Colon (tissue), 2 donors: ENCODE measurements at regions not wholly inside any gene's neighbourhood (a gene's known extent, or its start where the extent isn't known, plus 50 kb on each side); places are given as distances from the start of the nearest gene placed in this dataset.

ENCODE experiments used
- FAIRE-seq: peaks from 2 replicates; lab custom pipeline; 2012; peaks lifted over from hg19 to GRCh38; lab: Jason Lieb, UNC
- donor health status: control.
- donor health status: control.

DNA sequence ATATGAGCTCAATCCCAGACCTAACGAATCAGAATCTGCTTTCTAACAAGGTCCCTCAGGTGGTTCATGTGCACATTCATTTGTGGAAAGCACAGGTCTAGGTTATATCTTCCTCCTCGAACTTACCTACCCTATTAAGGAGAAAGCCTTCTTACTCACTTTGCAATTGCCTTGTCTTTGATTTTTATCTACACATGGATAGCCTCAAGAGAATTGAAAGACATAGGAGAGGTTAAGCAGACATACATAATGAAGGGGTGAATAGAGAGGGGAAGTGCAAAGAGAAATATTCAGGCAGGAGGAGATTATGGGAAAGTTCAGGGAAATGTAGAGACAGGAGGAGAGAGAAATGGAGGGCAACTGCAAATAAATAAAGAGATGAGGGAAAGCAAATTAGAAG is 422.9 kb upstream of the ADAMTS9 start:
- no peak for FAIRE-seq

DNA sequence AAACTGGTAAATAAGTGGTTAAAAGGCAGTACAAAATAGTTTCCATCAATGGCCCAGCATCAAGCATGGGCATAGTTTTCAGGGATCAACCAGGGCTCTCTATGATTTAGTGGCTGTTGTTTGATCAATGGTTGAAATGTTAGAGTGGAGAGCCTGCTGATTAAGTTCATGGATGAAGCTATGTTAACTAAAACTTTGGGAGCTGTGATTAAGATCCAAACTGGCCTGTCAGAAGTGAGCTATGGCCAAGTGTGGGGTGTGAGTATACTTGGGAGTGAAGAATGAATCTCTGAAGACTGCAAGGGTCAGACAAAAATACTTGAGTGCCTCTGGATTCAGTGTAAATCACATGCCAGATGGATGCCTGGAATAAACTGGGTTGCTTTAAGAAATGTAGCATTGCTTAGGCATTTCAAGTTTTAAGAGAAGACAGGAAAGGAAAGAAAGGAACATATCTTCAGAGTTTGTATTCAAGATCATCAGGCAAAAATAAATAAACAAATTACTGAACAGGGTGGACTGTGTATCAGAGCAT is 422.2 kb upstream of the ADAMTS9 start:
- no peak for FAIRE-seq

DNA sequence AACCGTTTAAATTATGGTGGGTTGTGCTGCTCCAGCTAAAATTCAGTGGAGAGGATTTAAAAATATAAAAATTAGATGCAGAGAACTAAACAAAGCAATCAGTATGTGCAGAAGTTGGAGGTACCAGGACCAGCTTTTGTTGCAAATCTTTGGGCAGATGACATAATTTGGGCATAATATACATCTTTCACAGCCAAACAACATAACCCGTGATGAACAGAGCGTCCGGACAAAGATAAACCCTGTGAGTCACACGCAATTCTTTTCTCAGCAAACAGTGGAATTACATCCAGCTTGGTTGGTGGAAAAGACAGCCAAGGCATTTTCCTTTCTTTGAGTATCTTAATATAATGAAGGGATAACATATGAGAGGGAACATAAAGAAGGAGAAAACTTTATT is 419.4 kb upstream of the ADAMTS9 start:
- no peak for FAIRE-seq

DNA sequence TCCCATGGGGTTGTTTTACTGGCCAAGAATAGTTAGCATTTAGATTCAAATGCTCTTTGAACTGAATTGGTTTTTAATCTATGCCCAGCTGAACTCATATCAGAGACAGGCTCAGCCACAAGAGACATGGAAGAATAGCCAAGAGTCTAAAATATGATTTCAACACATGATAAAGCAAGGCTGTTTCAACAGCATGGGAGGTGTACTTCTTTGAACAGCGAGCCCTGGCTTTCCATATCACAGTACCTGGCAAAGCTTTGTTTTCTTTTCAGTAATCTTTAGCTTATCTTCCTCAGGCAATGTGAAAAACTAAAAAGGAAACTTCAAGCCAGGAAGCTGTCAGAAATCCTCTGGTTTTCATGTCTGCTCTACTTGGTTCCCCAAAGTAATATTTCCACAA is 413.6 kb upstream of the ADAMTS9 start:
- FAIRE-seq = no peak

DNA sequence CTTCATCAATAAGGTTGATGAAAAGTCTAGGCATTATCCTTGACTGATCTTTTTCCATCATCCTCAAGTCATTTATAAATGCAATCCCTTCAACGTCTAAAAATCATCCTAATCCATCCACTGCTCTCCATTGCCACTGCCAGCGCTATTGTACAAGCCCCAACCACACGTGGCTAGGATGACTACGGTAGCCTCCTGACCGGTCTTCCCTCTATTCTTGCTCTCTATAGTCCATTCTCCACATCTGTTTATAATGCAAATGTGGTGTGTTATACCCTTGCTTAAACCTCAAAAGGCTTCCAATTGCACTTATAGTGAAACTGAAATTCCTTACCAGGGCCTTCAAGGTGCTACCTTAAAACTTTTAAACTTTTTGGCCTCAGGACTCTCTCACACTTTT is 410.6 kb upstream of the ADAMTS9 start:
- FAIRE-seq = no peak

DNA sequence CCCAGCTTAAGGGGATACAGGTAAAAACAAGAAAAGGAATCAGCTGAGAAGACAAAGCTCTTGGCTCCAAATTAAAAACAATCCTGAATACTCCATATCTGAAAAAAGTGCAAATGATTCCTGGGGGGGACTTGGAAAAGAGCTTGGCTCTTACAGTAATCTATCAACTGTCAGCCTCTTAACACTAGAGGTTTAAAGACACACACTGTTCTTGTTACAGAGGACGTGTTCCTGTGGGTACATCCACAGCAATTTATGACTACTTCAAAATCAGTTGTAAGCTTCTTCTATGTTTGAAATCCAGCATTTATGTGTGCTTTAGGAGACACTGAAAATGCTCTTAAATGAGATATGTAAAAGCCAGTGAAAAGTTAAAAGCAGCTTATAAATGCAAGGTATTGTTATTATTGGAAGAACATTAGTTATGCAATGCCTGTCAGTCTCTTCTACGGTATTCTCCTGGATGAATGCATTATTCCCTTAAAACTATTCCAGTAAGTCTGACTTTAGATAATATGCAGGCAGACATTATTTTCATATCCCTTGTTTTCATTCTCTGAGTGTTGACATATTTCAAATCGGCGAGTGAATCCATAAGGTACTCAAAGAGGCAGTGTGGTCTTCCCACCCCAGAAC is 408.4 kb upstream of the ADAMTS9 start:
- no peak for FAIRE-seq

DNA sequence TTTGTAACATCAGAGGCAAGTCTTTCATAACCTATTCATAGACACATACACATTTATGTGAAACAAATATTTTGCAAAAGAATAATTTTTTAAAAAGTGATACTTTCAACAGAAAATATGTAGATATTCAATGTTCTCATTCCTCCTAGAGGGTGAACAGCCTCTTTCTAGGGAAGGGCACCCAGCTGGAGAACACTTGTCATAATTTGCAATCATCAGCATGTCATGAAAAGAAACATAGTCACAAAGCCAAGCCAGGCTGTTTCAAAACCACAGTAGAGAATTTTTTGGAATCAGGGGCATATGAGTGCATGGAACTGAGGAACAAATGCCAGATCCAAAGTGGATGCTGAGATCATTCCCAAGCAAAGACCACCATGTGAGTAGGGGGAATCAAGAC is 406.9 kb upstream of the ADAMTS9 start:
- FAIRE-seq = no peak

DNA sequence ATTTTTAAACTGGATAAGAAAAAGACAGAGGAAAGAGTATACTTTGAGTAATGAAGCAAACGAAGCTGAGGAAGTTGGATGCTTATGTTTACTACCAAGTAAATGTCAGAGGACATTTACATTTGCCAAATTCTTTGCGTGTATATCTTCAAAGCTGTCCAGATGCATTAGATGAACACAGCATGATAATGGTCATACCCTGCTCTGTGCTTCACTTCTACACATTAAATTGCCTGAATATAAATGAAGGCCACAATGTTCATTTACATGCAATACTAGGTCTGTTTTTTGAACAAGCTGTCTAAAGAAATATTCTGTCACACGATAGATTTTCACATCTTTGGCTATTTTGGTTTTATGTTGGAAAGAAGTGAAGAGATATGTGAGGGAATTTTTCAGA is 405.8 kb upstream of the ADAMTS9 start:
- no peak for FAIRE-seq

DNA sequence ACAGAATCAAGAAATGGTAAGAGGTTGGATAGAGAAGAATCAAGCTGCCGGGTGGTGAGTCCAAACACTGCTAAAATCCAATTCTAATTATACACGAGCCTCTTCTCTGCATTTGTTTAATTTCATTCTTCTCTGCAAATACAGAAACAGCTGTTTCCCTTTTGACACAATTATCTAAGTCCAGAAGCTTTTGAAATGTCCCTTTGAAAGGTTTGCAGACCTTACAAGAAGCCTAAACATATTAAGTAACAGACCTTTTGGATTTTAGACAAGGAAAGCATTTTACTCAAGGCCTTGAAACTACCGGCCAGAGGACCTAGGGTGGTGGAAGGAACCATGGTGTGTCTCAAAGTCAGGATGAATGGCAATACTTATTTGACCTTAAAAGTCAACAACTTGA is 403.8 kb upstream of the ADAMTS9 start:
- no peak for FAIRE-seq

DNA sequence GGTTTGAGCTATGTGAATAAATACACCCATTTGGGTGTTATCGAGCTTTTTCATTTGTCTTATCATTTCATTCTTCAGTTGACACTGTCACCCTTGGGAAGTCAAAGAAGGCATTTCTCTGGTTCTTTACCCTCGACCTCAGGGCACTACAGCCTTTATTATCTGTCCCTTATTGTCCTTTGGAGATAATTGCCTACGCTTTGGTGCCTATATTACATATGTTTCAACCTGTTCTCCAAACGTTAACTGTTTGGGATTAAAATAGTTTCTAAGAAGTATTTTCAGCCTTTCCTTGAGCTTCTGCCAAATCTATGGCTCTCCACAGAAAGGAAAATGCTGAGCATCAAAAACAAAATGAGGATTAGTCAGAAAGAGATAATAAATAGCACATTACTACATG is 395.4 kb upstream of the ADAMTS9 start:
- no peak for FAIRE-seq

DNA sequence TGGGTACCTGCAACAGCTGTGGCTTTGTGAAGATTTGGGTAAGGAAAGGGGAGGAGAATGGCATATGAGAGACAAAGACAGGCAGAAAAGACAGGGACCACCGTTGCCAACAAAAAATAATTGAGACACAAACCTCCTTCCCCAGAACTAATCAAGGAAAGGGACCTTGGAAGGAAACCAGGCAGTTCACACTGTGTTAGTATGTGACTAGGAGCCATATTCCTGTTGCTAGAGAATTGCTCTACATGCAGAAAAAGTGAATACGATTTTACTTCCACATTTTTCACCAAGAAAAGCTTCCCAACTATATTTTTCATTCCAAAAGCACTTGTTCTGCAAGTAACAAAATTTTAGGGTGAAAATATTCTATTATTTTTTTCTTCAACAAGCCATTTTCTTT is 393.7 kb upstream of the ADAMTS9 start:
- no peak for FAIRE-seq

DNA sequence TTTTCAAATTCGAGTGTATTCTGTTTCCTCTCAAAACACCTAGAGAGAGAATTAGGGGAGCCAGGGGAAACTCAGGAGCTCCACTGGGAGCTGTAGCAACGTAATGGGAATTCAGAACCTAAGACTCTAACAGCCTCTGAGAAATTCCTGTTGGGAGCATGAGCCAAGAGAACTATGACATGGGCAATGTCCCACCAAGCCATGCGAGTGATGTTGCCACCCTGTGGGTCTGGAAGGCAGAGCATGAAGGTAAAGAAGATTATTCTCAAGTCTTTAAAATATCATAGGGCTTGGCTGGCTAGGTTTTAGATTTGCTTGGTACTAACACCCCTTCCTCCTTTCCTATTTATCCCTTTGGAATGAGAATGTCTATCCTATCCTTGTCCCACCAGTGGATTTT is 392.6 kb upstream of the ADAMTS9 start:
- no peak for FAIRE-seq

DNA sequence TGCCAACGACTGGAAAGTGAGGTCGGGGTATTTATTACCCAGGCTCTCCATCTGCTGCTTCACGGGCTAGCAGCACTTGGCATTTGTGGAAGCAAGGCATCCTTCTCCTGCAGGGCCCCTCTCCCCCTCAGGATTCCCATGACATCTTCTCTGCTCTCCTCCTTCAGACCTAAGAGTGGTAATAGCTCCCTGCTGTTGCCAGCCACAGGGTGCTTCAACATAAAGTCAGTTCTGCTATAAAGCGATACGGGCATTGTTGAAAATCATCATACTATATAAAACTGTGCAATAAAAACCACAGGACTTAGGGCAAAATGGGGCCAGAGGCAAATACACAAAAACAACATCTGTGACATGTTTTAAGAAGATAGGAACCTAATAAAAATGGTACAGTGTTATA is 391.8 kb upstream of the ADAMTS9 start:
- FAIRE-seq = no peak

DNA sequence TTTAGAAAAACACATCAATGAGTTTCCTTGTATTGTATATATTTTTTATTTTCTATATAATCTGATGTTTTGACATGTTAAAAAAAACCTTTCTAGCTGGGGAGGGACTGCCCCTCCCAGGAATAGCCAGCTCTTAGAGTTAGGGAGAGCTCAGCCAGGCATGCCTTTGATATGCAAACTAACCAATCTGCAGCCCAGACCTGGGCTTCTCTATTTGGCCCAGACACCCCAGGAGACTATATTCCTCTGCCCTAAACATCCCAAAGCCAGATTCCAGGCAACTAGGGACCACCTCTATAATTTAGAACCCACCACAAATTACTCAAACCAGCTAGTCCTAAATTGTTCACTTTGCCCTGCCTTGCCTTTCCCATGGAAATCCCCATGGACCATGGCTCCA is 390.9 kb upstream of the ADAMTS9 start:
- FAIRE-seq = no peak

DNA sequence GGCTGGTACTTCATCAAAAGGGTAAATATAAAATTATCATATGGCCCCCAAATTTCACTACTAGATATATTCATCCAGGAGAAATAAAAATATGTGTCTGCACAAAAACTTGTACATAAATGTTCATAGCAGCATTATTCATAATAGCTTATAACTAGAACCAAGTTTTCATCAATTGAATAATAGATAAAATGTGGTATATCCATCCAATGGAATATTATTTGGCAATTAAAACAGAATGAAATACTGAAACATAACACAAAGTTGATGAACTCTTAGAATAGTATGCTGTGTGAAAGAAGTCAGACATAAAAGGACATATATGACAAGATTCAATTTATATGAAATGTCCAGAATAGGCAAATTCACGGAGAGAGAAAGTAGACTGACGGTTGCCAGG is 389.3 kb upstream of the ADAMTS9 start:
- peak; percentile 41 for FAIRE-seq

DNA sequence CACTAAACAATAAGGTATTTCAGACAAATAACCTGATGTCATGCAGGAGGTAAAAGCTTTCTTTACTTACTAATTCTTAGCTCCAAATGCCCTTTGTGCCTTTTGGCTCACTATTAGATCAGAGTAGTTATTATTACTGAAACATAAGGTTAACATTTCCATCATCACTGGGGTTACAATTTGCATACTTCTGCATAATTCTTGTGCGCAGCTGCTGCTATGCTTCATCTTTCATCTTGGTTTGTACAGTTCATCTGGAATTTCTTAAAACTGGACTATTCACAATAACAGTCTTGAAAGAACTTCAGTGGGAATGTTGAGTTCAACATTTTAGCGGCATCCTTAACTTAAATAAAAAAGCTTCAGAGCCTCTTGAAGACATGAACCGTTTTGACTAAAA is 383.2 kb upstream of the ADAMTS9 start:
- FAIRE-seq = no peak

DNA sequence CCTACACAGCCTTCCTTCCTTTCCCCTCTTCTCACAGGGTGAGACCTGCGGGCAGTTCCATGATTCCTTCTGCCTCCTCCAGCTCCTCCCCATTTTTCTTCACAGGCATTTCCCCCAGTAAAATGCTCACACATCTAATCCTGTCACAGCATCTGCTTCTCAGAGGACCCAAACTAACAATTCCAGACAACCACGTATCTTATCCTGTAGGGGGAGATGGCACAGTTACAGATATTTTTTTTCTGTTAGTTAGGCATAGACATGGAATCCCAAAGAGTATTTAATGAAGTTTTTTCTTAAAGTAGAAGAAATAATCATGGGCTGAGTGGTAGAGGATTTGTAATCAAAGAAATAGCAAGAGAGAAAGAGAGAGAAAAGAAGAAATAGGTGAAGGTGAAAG is 373.1 kb upstream of the ADAMTS9 start:
- no peak for FAIRE-seq

DNA sequence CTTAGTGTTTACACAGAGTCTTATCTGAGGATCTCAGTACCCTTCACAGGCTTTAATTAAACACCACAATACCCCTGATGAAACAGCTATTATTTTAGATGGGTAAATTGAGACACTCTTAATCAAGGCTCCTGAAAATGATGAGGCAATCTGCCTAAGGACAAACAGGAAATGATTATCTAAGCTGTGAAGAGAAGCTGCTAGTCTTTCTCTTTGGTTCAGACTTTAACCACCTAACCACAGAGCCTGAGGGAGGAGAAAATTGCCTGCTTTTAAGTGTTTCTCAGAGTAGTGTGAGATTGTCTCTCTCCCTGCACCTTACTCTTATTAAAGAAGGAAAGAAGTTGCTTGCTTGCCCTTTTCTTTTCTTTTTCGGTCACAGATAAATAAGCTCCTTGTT is 364.3 kb upstream of the ADAMTS9 start:
- FAIRE-seq = no peak

DNA sequence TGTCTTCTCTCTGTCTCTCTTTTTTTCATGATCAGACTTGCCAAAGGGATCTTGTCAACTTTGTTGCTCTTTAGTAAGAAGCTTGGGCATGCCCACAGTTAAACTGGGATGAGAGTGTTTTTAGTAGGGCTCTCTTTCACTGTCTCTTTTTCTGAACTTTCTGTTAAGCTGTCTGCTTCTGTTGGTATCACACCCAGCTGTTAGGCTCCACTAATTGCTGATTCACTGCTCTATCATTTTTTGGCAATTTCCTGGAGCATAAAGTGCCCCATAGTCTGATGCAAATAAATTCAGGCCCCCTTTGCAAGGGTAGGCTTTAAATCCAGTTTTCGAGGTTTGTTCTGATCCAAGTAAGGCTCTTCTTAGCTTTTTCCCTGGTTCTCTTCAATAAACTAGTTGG is 360.4 kb upstream of the ADAMTS9 start:
- FAIRE-seq = no peak

DNA sequence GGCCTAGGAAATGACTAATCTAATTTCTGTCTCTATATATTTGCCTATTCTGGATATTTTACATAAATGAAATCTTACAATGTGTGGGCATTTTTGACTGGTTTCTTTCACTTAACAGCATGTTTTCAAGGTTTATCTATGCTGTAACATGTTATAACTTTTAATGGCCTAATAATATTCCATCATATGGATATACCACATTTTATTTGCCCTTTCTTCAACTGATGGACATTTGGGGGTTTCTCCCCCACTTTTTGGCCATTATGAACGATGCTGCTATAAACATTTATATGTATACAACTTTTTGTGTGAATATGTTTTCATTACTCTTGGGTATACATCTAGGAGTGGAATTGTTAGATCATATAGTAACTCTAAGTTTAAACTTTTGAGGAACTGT is 357.3 kb upstream of the ADAMTS9 start:
- no peak for FAIRE-seq

DNA sequence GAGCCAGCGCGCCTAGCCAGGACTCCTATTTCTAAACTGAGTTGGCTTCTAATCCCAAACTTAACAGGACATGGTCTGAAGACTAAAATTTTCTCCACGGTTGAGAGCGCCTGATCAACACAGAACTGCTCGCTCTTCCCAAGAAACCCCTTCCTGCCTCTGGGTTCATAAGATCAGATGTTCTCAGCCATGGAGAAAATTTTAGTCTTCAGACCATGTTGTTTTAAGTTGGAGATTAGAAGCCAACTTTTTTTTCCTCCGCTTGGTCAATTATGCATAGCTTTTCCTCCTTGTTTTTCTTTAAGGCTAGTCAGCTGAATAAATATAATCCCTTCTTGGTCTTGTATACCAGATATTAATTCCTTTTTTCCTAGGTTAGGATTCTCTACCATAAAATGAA is 356.6 kb upstream of the ADAMTS9 start:
- FAIRE-seq = no peak

DNA sequence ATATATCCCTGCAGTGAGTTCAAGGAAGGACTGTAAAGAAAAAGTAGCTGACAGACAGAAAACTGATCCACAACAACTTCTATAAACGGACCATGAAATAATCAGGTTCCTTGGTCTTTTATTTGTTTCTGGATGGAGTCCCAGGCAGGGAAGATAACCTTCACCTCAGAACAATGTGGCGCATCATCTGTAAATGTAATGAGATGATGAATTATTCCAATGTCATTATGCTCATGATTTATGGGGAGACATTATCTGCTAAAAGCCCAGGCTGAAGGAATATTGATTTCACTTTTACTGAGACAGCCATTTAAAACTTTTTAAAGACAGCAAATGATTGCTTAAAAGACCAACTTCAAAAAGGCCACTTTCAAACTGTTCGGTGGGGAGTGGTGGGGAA is 354.9 kb upstream of the ADAMTS9 start:
- no peak for FAIRE-seq

DNA sequence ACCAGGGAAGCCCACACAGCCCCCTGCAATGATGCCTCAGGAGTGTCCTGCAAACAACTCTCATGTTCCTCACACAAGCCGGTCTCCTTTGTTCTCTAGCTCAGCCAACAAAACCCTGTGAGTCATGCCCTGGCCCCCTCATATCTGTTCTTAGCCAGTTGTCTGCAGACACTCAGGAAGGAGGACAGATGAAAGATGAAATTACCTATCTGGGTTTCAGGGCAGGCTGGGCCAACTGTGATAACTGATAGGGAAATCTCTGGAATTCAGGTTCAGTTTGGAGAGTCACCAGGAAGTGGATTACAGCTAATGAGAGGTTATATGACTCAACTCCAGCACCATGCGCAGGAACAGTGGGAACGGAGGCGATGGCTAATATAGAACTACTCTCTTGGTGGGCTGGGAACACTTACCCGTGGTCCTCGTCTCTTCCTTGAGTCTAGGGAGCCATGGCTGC is 352.0 kb upstream of the ADAMTS9 start:
- FAIRE-seq = no peak

DNA sequence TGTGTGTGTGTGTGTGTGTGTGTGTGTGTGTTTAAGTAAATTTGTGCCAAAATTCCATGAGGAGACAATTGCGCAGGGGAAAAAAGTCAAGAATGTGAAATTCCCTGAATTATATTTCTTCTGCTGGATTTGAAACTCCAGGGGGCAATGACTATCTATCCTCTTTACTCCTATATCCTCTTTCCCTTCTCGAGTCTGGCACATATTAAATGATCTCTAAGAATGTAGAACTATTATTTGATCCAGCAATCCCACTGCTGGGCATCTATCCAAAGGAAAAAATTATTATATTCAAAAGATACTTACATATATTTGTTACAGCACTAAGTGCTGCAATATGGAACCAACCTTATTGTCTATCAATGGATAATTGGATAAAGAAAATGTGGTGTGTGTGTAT is 350.1 kb upstream of the ADAMTS9 start:
- FAIRE-seq = no peak

DNA sequence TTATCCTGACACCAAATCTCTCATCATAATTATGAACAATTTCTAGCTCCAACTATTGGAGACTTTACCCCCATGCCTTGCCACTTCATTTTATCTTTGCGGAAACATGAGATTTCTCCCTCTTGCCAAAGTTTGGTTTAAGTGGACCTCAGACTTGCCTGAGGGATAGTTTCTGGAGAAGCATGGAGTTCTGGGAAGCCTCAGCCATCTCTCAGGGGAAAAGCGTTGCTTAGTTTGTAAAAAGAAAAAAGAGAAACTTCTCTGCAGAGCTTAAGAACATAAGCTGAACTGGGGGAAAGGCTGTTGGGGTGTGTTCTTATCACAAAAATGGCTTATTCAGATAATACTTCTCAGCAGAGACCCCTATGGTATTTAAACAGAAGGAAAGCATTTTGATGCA is 347.4 kb upstream of the ADAMTS9 start:
- FAIRE-seq = no peak
